D721Med (cell line): ENCODE measurements at regions not wholly inside any gene's neighbourhood (a gene's known extent, or its start where the extent isn't known, plus 50 kb on each side); places are given as distances from the start of the nearest gene placed in this dataset.
"Not testable (repeated sequence)": the region's sequence is repeated elsewhere in the genome, so short reads cannot be mapped to it uniquely, and the experiment has no call there.

ENCODE experiments used
- DNase-seq: peaks from one replicate; pipeline ENCODE4 v3.0.0; 2011; ENCODE audit warnings: low spot score; ENCODE audit not compliant: insufficient read length
- FAIRE-seq: peaks from 2 replicates; lab custom pipeline; 2011; peaks lifted over from hg19 to GRCh38; lab: Jason Lieb, UNC
- TF ChIP-seq, protein P1 (sequence below): IDR thresholded peaks from 2 replicates; pipeline ENCODE4 v1.5.1; 2012; ENCODE audit warnings: mild to moderate bottlenecking, control low read depth; ENCODE audit not compliant: insufficient read depth; ENCODE audit errors: missing control alignments

GRCh38 chr7:53485354-53485753 is 449.9 kb downstream of the POM121L12 start:
- DNase-seq = no peak
- no peak for FAIRE-seq
- TF ChIP-seq, protein P1, sequence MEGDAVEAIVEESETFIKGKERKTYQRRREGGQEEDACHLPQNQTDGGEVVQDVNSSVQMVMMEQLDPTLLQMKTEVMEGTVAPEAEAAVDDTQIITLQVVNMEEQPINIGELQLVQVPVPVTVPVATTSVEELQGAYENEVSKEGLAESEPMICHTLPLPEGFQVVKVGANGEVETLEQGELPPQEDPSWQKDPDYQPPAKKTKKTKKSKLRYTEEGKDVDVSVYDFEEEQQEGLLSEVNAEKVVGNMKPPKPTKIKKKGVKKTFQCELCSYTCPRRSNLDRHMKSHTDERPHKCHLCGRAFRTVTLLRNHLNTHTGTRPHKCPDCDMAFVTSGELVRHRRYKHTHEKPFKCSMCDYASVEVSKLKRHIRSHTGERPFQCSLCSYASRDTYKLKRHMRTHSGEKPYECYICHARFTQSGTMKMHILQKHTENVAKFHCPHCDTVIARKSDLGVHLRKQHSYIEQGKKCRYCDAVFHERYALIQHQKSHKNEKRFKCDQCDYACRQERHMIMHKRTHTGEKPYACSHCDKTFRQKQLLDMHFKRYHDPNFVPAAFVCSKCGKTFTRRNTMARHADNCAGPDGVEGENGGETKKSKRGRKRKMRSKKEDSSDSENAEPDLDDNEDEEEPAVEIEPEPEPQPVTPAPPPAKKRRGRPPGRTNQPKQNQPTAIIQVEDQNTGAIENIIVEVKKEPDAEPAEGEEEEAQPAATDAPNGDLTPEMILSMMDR = no peak

DNA sequence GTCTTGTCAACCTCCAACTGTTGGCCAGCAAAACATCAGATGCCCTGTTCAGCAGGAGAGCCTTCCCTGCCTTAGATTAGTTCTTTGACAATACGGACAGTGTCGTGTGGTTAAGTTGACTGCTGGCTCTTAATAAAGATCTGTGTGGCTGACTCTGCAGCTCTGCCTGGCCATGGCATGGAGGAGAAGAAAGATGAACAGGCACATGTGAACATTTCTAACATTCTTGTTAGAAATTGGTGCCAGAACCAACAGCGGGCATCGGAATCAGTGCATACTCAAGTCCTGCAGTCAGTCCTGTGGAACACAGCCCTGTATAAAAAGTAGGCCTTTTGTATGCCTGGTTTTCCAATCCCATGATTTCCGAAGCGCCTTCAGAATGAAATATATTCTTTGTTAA is 455.6 kb downstream of the POM121L12 start:
- DNase-seq = no peak
- FAIRE-seq = no peak

GRCh38 chr7:53495181-53495580 is 459.7 kb downstream of the POM121L12 start:
- DNase-seq, FAIRE-seq: not testable (repeated sequence)

More for the DNA sequence above, 455.6 kb downstream of the POM121L12 start:
- TF ChIP-seq, protein P1 = no peak

GRCh38 chr7:53500076-53500475 is 464.6 kb downstream of the POM121L12 start:
- DNase-seq (no peak), FAIRE-seq (no peak)
- TF ChIP-seq, protein P1 = no peak

DNA sequence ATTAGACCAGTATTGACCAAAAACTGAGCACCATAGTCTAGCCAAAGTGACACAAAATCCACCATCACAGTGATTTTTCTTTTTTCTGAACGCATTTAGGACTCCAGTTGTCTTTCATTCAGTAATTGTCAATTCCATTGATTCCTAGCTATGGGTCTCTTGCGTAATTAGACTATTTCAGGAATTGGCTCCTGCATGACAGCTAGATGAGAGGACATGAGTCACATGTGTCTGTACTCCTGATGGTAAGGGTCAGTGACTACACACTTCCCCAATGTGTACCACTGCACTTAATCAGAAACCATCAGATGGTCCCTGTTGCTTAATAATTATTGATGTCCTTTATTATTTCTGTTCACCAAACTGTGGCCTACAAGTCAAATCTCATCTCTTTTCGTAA is 469.5 kb downstream of the POM121L12 start:
- no peak for DNase-seq
- FAIRE-seq = no peak
- TF ChIP-seq, protein P1 = no peak

DNA sequence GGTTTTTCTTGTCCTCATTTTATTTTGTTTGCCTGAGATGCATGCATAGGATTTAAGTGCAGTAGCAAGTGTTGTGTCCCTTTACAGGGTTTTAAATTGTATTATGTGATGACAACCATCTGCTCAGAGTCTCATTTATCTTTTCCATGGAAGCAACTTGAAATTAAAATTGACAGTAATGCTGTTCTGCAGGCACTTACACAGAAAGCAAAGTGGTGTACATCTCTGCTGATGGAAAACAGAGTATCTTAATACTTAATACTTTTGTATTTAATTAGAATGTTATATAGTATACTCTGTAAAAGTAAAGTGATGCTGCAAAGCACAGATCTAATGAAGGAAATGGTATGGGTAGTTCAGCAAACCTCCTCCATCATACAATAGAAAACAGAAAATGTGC is 482.9 kb downstream of the POM121L12 start:
- FAIRE-seq (no peak), DNase-seq (no peak)
- TF ChIP-seq, protein P1 = no peak

- TF ChIP-seq, protein P1 = no peak
- FAIRE-seq = no peak
- DNase-seq = no peak
These were observed 485.4 kb downstream of the POM121L12 start for GRCh38 chr7:53520841-53521240.

GRCh38 chr7:53521638-53522184 is 486.3 kb downstream of the POM121L12 start:
- no peak for DNase-seq
- no peak for FAIRE-seq
- TF ChIP-seq, protein P1 = no peak
